ENCODE measurements at regions not wholly inside any gene's neighbourhood (a gene's known extent, or its start where the extent isn't known, plus 50 kb on each side); places are given as distances from the start of the nearest gene placed in this dataset.
"Not testable (repeated sequence)": the region's sequence is repeated elsewhere in the genome, so short reads cannot be mapped to it uniquely, and the experiment has no call there.

GRCh38 chr7:119472408-119473038 is 800.5 kb upstream of the KCND2 start:
- no peak for FAIRE-seq

- no peak for FAIRE-seq
These were observed 790.8 kb upstream of the KCND2 start for GRCh38 chr7:119482209-119482608.

GRCh38 chr7:119482671-119483070 is 790.3 kb upstream of the KCND2 start:
- FAIRE-seq = no peak

- no peak for FAIRE-seq
These were observed 789.6 kb upstream of the KCND2 start for GRCh38 chr7:119483364-119483763.

GRCh38 chr7:119514326-119514725 is 758.6 kb upstream of the KCND2 start:
- FAIRE-seq = no peak

GRCh38 chr7:119515214-119515613 is 757.8 kb upstream of the KCND2 start:
- no peak for FAIRE-seq

GRCh38 chr7:119515962-119516361 is 757.0 kb upstream of the KCND2 start:
- peak; percentile 92 for FAIRE-seq

- FAIRE-seq = no peak
These were observed 750.7 kb upstream of the KCND2 start for GRCh38 chr7:119522263-119522662.

- FAIRE-seq = no peak
These were observed 750.3 kb upstream of the KCND2 start for GRCh38 chr7:119522698-119523097.

GRCh38 chr7:119545118-119545517 is 727.9 kb upstream of the KCND2 start:
- no peak for FAIRE-seq

GRCh38 chr7:119555788-119556187 is 717.2 kb upstream of the KCND2 start:
- FAIRE-seq = no peak

GRCh38 chr7:119556436-119556835 is 716.5 kb upstream of the KCND2 start:
- FAIRE-seq = no peak

GRCh38 chr7:119561751-119562150 is 711.2 kb upstream of the KCND2 start:
- no peak for FAIRE-seq

GRCh38 chr7:119562839-119563238 is 710.1 kb upstream of the KCND2 start:
- FAIRE-seq = no peak

GRCh38 chr7:119571666-119572065 is 701.3 kb upstream of the KCND2 start:
- no peak for FAIRE-seq

- FAIRE-seq = no peak
These were observed 700.8 kb upstream of the KCND2 start for GRCh38 chr7:119572132-119572531.

- FAIRE-seq = no peak
These were observed 700.4 kb upstream of the KCND2 start for GRCh38 chr7:119572541-119572940.

GRCh38 chr7:119578116-119578515 is 694.9 kb upstream of the KCND2 start:
- FAIRE-seq = no peak

GRCh38 chr7:119594956-119595355 is 678.0 kb upstream of the KCND2 start:
- no peak for FAIRE-seq

- no peak for FAIRE-seq
These were observed 676.3 kb upstream of the KCND2 start for GRCh38 chr7:119596651-119597050.

GRCh38 chr7:119606297-119606696 is 666.7 kb upstream of the KCND2 start:
- FAIRE-seq = no peak

- FAIRE-seq = no peak
These were observed 652.2 kb upstream of the KCND2 start for GRCh38 chr7:119620769-119621168.

GRCh38 chr7:119623427-119623826 is 649.5 kb upstream of the KCND2 start:
- FAIRE-seq = no peak

- no peak for FAIRE-seq
These were observed 642.5 kb upstream of the KCND2 start for GRCh38 chr7:119630406-119630969.

GRCh38 chr7:119633812-119634211 is 639.2 kb upstream of the KCND2 start:
- not testable (repeated sequence) for FAIRE-seq
